Right renal pelvis (tissue), 4 donors: ENCODE measurements at regions not wholly inside any gene's neighbourhood (a gene's known extent, or its start where the extent isn't known, plus 50 kb on each side); places are given as distances from the start of the nearest gene placed in this dataset.
A peak's percentile ranks its signal among the peaks of the same experiment; 100 is the strongest.

ENCODE experiments used
- DNase-seq, 4 donors: peaks; one replicate each; pipeline ENCODE4 v3.0.0-alpha.2; 2013; ENCODE audit warnings: low read depth in 4 of 4, low spot score in 3 of 4, missing footprints in 1 of 4

GRCh38 chr2:150417278-150417677, 70.2 kb downstream of the RND3 start:
- DNase-seq, result no peak

- no peak for DNase-seq
Measured at GRCh38 chr2:150415022-150415421, 72.4 kb downstream of the RND3 start.

DNA sequence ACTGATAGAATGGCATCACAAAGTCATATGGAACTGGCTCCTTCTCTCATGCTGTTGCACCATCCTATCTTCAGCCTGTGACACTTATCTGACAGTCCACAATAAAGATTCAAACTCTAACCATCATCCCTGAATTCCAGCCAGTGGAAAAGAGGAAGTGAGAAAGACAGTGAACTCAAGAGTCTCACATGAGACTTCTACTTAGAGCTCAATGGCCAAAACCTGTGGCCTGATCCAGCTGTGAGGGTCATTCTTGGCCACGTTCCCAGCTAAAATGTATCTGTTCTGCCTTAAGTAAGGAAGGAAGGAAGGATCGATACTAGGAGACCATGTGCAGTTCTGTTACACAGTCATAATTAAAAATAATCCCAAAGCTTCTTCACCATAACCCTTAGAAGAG, 73.6 kb downstream of the RND3 start:
- no peak for DNase-seq

GRCh38 chr2:150413366-150413765, 74.1 kb downstream of the RND3 start:
- no peak for DNase-seq

- DNase-seq, result peak in 1 of 4 donors; percentile 49
Measured at GRCh38 chr2:150410809-150411208, 76.7 kb downstream of the RND3 start.

DNA sequence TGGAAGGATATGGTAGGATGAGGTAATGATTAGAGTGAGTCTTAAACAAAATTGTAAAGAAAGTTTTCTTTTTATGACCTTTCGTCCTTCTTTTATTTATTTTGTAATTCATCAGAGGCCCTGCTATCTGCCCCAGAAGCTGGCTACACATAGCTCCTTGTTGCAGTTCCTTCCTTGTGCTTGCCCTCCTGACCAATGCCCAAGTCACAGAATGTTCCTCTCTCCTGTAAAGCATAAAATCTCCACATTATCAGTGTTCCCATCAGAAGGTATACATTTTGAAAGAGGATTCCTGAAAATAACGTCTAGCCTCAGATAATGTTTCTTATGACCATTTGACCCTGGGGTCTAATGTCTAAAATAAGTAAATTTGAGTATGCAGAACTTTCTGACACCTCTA, 78.3 kb downstream of the RND3 start:
- no peak for DNase-seq

DNA sequence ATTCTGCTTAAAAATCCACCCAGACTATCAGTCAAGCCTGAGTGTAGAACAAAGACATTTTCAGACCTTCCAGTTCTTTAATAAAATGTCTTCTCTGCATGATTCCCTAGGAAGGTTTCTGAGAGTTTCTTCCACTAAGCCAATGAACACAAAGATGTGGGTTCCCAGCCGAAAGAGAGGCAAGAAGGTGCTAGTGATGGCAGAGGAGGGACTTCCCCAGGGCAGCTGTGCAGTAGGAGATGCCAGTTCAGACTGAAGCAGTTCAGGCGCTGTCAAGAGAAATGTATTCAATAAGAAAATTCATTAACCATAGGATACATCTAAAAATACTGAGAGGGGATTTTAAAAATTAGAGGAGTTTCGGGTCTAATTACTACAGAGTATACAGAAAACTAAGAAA, 83.3 kb downstream of the RND3 start:
- no peak for DNase-seq

GRCh38 chr2:150403457-150403856, 84.0 kb downstream of the RND3 start:
- no peak for DNase-seq

GRCh38 chr2:150402953-150403352, 84.5 kb downstream of the RND3 start:
- no peak for DNase-seq

- DNase-seq, result no peak
Measured at GRCh38 chr2:150400849-150401248, 86.6 kb downstream of the RND3 start.

GRCh38 chr2:150392614-150393013, 94.9 kb downstream of the RND3 start:
- no peak for DNase-seq

GRCh38 chr2:150391779-150392178, 95.7 kb downstream of the RND3 start:
- no peak for DNase-seq

GRCh38 chr2:150389447-150389846, 98.0 kb downstream of the RND3 start:
- no peak for DNase-seq

- no peak for DNase-seq
Measured at GRCh38 chr2:150388289-150388625, 99.2 kb downstream of the RND3 start.

GRCh38 chr2:150387586-150388288, 99.7 kb downstream of the RND3 start:
- no peak for DNase-seq

DNA sequence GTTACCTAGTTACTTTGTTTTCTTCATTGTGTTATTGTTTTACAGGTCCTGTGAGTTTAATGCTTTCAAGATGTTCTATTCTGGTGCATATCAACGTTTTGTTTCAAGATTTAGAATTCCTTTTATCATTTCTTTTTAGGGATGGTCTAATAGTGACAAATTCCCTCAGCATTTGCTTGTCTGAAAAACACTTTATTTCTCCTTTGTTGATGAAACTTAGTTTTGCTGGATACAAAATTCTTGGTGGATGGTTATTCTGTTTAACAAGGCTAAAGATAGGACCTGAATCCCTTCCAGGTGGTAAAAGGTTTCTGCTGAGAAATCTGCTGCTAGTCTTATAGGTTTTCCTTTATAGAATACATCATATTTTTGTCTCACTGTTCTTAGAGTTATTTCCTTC, 102.3 kb downstream of the RND3 start:
- DNase-seq, result no peak

- DNase-seq, result no peak
Measured at GRCh38 chr2:150383587-150383986, 103.9 kb downstream of the RND3 start.

DNA sequence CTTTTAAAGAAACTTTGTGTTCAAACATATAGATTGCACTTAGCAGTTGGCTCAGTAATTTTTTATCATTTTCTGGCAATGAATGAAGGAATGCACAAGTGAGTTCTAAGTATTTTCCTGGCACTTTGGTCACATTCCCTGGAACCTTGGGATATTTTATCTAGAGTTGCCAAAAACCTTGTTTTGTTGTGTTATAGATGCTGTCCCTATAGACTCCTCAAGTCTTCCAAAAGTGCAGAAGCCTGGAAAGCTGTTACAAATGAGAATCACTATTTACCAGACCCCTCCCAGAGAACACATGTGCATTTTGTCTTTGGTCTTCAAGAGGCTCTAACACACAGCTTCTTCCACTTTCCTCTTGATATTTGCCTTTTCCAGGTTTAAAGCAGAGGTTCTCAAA, 108.3 kb downstream of the RND3 start:
- no peak for DNase-seq

GRCh38 chr2:150378686-150379085, 108.8 kb downstream of the RND3 start:
- no peak for DNase-seq

GRCh38 chr2:150376553-150377335, 110.7 kb downstream of the RND3 start:
- DNase-seq, result peak in 2 of 4 donors; percentile 8 to 21

- no peak for DNase-seq
Measured at GRCh38 chr2:150375333-150375732, 112.1 kb downstream of the RND3 start.

GRCh38 chr2:150374492-150374891, 113.0 kb downstream of the RND3 start:
- no peak for DNase-seq
